ENCODE measurements at regions not wholly inside any gene's neighbourhood (a gene's known extent, or its start where the extent isn't known, plus 50 kb on each side); places are given as distances from the start of the nearest gene placed in this dataset.

GRCh38 chr20:18971121-18971520, 157.5 kb downstream of the SCP2D1 start:
- TF ChIP-seq EZH2phosphoT487 (IDR thresholded peaks at IDR 0.05), result no peak
- TF ChIP-seq CTCF (IDR thresholded peaks at IDR 0.05), result no peak
- TF ChIP-seq EZH2 (IDR thresholded peaks at IDR 0.05), result no peak
